Epithelial cell of prostate (primary cell): ENCODE measurements at regions not wholly inside any gene's neighbourhood (a gene's known extent, or its start where the extent isn't known, plus 50 kb on each side); places are given as distances from the start of the nearest gene placed in this dataset.

Experiments used
- DNase-seq: peaks from one replicate; pipeline ENCODE4 v3.0.0-alpha.2; 2011; ENCODE audit warnings: low read depth, low spot score
- H3K27ac ChIP-seq: fragments of 450-650 bp; 2 replicates; pipeline ENCODE4 v1.5.1; 2017; ENCODE audit warnings: mild to moderate bottlenecking

DNA sequence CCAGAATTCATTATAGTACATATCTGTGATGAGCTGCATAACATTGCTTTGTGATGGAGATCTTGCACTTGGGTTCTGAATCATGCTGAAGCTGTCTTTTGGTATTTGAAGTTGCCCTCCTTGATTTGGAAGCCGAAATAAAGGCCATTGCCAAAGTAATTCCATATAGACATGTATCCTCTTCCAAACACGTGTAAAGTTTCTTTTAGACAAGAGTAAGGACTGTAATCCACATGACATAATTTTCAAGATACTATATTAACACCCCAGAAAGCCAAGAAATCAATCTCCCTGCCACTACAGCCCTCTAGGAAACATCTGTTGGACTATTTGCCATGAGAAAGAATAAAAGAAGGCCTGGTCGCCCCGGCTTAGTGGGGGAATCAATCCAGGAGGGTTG lies 754.2 kb downstream of the FGF9 start:
- DNase-seq = no peak
- no peak overlapping the region for H3K27ac ChIP-seq

DNA sequence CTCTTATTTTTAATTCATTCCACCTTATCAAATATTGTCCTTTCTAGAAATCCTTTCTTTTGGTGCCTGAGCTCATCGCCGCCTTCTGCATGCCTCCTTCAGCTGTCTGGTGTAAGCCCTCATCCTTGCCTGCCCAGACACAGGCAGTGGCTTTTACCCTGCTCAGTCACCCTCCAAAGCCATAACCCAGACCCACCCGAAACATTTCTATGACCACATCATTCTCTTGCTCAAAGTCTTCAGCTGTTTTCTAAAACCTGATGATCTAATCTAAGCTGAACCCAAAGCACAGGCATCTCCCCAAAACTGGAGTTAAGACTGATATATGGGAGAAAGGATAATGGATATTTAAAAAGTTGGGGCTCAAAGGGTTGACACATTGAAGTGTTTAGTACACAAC lies 753.7 kb upstream of the SGCG start:
- no peak overlapping the region for H3K27ac ChIP-seq

DNA sequence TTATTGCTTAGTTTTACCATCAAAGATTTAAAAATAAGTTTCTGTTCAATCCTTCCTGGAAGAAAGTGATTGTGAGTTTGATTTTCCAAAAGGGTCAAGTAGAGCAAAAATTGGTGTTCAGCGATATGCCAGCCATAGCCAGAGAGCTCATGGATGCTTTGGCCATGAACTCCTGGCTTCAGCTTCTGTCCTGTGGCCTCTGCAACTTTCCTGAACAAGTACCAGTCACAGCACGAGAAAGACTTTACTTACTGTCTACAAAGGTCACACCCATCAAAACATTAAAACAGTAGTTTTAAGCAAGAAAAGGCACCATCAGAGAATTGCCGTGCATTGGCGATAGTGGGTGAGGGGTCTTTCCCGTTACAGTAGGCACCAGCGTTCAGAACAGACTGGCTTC lies 753.0 kb upstream of the SGCG start:
- H3K27ac ChIP-seq = no peak overlapping the region
- no peak for DNase-seq

More for the DNA sequence above, 753.7 kb upstream of the SGCG start:
- no peak for DNase-seq

DNA sequence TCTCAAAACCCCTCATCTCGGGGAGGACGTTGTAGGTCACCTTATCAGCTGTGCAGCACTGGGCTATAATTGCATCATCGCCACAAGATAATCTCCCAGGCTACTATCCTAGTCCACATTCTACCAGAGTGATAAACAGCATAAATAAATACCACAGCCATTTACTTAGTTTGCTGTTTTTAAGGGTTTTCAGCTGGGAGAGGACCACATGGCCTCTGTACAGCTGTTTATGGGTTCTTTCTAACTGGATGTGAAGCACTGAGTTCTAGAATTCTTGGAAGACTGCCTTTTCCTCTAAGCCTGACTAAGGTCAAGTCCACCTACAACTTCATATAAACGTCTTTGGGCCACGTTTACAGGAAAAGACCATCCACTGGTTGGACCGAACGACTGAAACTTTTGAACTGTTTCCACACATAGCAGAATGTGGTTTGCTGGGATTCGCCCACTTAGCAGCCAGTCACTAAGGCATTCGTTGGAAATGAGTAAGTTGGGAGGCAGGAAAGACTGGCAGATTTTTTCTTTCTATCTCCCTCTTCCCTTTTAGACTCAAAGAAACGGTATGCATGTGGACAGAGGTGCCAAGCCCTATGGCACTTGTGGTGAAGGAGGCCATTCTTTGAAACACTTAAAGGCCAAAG lies 752.5 kb upstream of the SGCG start:
- H3K27ac ChIP-seq = no peak overlapping the region
- no peak for DNase-seq

DNA sequence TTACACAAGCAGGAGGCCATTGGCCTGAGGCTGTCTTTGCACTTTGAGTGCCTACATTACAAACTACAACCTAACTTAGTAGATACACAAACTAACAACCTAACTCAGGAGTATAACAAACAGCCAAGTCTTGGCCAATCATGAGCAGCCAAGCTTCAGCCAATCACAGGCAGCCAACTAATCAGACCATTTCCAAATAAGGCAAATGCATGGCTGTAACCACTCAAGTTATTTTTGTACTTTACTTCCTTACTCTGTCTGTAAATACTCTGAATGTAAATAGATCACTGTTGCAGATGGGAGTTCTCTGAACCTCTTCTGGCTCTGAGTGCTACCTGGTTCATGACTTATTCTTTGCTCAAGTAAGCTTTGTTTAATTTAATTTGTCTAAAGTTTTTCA lies 748.1 kb upstream of the SGCG start:
- H3K27ac ChIP-seq = no peak overlapping the region
- DNase-seq = no peak

DNA sequence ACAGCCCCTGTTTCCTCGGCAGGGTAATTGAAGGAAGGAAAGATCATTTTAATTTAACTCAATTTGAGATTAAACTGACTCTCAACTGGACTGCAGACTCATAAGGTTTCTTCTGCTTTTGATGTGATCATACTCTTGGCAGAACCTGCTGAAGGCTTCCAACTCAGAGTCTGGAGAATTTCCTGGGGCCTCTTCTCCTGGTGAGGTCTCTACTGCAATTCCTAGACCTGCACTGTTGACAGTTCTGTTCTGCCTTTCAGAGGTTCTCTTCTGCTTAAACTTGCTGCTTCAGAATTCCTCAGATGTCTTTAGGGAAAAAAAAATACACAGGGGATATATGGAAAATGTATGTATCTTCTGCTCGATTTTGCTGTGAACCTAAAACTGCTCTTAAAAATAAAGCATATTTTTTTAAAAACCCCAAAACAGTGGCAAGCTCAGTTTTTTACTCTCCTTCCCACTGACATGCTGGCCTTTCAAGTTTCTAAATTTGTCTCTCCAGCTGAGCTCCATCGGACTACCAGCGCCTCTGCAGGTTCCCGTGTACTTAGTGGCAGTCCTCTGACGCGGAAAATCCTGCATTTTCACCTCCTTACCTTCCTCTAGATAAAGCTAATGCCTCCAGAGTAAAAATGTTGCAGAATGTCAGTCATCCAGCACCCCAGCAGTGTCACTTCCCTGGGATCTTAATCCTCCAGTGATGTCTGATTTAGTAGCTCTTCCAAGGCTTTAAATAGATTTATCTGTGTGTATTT lies 733.5 kb upstream of the SGCG start:
- H3K27ac ChIP-seq = no peak overlapping the region
- no peak for DNase-seq

DNA sequence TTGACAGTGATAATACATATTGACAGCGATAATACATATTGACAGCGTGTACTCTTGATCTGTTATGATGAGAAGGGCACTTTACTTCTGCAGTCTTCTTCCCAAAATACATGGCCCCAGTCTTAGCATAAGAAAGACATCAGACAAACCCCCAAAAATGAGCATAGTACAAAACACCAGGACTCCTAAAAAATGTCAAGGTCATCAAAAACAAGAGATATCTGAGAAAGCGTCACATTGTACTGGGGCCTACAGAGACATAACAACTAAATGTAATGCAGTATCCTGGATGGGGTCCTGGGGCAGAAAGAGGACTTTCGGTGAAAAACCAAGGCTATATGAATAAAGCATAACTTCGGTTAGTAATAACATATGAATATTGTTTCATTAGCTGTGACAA lies 731.5 kb upstream of the SGCG start:
- no peak overlapping the region for H3K27ac ChIP-seq
- DNase-seq = no peak

DNA sequence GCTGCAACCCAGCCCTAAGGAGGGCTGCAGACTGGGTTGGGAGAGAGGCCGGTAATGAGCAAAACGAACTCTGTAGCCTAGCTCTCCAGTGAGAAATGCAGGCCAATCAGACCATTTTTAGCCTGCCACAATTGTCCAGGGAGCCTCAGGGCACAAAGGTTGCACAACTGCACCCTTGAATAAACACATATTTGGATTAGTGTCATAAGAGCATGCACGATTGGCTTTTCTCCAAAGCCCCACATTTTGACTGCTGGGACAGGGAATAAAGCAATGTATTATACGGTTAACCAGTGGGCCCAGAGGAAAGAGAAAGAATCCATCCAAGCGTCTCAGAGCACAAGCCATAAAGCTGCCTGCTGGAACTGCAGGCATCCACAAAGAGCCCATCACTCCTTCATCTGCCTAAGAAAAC lies 729.4 kb upstream of the SGCG start:
- DNase-seq = no peak
- H3K27ac ChIP-seq = no peak overlapping the region

DNA sequence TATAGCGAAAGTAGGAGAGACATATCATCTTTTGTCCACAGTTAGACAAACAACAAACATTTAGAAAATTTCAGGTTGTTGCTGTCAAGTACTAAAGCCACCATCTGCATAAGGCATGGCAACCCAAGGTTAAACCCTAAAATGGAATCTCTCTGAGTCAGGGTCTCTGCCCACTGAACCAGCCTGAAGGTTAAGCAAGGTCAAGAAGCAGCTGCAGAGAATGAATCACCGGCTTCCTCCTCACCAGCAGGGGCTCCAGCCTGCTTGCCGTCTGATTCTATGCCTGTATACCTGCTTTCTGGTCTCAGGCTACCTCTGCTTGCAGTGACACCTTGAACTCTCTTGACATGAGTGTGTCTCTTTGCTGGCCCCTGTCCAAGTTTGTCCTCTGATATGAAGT lies 726.2 kb upstream of the SGCG start:
- DNase-seq = no peak
- H3K27ac ChIP-seq = no peak overlapping the region

DNA sequence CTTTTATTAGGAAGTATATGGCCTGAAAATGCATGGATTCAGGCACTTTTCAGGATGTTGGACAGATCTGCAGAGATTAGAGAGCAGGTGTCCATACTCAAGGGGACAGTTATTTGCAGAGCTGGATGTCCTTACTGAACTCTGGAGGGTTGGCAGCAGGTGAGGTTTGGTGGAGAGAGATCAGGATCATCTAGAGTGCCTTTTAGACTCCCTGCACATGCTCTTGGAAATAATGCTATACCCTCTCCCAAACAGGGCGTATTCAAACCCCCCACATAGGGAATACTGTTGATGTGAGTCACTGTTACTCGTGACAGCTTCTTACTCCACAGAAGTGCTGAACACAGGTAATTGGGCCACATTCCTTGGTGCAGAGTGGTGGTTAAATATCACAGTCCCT lies 725.7 kb upstream of the SGCG start:
- no peak for DNase-seq

DNA sequence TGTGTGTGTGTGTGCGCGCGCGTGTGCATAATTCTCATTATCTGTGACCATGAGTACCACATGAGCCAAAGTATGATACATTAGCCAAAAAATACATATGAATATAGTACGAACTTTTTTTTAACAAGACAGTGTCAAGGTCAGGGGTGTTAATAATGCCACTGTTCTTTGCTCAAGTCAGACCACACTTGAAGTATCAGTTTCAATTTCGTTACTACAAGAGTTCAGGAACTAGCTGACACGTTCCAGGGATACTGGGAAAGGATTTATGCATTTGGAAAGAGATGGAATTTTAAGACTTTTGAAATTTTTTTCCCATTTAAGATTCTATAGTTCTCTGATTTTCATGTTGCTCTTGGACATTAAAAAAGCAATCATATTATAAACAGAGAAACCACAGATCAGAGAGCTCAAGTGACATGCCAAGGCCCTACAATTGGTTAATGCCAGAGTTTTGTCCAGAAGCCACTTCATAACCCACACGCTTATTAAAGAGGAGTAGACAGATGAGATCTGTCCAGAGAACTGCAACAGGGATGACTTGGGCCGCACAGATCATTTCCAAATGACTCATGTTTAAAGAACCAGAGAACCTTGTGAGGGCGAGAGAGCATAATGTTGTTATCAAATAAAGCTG lies 718.8 kb upstream of the SGCG start:
- H3K27ac ChIP-seq = no peak overlapping the region

More for the DNA sequence above, 725.7 kb upstream of the SGCG start:
- no peak overlapping the region for H3K27ac ChIP-seq

DNA sequence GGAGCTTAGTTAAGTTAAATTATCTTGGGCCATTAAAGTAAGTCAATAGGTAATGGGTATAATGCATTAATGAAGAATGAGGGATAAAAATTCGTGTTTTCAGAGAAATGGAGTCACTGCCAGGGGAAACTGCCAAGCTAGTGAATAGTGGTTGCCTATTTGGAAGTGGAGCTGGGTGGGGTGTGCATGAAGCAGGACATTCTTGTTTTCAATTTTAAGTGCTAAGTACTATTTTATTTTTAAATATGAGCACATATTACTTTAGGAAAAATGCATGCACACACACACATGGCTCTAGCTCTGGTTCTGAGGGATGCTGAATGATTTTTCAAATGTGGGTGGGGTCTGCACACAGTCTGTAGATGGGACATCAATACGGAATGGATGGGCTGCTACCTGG lies 717.7 kb upstream of the SGCG start:
- H3K27ac ChIP-seq = no peak overlapping the region
- DNase-seq = no peak

More for the DNA sequence above, 718.8 kb upstream of the SGCG start:
- no peak for DNase-seq

DNA sequence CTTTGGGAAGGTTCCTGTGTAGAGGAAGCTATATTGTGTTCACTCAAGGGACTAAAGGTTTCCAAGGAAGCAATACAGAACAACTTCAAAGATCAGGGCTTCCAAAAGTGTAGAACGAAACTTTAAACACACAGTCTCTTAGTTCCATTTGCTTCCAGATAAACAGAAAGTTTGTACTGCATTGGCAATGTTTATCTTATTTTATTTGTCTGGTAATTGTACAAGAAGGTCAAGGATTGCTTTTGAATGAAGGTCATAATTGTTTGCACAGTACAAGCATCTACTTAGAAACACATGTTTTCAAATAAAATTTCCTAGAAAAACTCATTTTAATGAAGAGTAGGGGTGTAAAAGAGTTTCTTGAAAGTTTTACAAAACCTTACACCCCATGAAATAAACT lies 712.7 kb upstream of the SGCG start:
- H3K27ac ChIP-seq = no peak overlapping the region
- no peak for DNase-seq

DNA sequence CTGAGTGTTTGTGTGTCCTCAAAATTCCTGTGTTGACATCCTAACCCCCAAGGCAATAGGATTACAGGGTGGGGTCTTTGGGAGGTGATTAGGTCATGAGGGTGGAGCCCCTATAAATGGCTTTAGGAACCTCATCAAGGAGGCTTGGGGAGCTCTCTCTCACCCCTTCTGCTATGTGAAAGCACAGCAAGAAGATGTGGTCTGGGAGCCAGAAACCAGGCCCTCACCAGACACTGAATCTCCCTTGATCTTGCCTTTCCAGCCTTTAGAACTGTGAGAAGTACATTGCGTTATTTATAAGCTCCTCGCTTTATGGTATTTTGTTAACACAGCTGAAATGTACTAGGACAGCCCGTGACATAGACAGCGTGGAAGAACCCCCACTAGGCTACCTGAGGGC lies 712.0 kb upstream of the SGCG start:
- H3K27ac ChIP-seq = no peak overlapping the region
- DNase-seq = no peak

DNA sequence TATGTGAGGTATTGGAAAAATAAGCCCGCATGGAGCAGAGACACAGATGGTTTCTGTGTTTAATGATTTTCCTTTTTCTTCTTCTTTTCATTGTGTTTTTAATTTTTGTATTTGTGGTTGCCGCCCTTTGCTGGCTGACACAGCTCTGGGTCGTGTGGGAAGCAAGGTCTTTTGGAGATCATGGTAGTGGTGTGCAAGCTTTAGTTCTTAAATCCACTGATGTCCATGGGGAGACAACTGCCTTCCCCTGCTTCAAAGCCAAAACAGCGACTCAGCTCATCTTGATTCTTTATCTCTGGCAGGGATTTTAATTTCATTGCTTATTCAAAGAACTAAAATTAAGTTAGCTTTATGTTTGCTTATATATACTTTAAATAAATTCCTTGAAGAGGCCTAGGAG lies 711.3 kb upstream of the SGCG start:
- no peak overlapping the region for H3K27ac ChIP-seq
- no peak for DNase-seq

DNA sequence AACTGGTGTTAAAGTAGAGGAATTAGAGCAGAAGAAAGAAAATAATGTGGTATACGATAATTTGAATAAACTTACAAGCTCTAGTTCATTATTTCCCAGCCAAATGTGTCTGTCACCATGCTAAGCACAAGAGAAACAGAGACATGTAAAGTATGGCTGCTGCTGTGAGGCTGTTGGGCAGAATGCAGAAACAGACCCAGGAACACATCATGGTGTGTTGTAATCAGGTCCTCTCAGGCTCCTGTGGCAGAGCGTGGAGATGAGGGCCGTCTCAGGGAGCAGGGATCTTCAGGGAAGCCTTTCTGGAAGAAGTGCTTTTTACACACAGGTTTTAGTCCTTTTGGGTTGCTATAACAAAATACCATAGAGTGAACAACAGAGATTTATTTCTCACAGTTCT lies 710.7 kb upstream of the SGCG start:
- DNase-seq = no peak
- H3K27ac ChIP-seq = no peak overlapping the region

DNA sequence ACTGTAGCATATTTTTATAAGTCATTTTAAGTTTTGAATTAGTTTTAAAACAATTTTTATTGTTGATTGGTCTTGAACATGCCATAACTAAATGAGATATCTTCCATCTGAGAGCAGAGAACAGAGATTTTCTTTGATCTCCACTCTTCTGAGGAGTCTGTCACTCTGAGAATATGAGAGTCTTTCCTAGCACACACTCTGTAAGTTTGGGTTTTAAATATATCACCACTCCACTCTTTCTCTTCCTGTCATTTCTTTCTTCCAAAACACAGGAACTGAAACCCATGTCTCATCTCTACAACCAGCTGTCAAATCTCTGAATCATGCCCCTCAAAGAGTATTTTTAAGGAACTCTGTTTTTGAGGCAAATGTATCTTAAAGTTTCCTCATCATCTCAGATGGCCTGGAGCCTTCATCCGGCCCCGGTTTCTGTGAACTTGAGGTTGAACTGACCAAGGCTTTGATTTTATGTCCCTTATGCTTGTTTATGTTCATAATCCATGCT lies 698.2 kb upstream of the SGCG start:
- H3K27ac ChIP-seq = no peak overlapping the region
- no peak for DNase-seq

DNA sequence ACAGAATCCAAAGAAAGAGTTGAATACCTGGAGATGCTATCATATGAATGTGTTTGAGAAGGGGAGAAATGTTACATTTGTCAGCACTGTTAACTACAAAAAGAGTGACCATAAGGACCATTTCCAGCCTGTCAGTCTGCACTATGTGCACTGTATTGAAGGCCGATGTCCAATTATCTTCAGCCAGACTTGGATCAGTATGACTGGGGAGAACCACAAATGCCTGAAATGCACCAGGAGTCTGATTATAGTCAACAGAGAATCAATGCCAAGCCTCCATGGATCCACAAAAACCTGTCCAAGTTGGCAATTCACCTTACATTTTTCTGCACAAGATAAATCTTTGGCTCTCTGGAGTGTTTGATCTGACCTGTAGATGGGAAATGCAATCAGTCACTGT lies 697.5 kb upstream of the SGCG start:
- DNase-seq = no peak
- H3K27ac ChIP-seq = no peak overlapping the region

DNA sequence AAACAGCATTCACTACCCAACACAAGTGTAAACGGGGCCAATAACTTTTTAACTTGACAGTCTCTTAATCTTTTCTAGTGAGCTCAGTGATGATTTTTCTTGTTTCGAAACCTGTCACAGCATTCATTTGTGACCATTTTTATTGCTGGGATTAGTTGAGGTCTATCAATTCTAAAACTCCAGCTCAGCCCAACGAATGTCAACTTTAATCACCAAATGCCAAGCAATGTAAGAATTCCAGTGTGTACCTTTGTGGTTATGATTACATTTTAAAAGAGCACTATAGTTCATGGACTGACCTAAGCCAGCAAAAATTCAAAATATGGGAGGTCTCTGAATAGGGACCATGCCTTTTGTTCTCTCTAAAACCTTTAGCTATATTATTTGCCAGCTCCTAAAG lies 694.3 kb upstream of the SGCG start:
- no peak overlapping the region for H3K27ac ChIP-seq
- DNase-seq = no peak

DNA sequence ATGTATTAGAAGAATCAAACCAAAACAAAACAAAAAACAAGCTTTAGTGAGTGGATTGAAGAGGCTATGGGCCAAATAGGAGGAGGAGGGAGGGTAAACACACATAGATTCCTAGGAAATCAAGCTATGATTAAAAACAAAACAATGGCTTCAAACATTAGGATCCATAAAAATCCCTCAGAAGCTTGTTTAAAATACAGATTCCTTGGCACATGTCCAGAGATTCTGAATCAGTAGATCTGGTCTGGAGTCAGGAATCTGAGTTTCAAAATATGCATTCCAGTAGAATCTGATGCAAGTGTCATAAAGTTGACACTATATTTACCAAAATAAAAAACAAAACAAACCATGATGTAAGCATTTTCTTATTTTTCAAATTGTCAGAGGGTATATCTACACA lies 692.8 kb upstream of the SGCG start:
- H3K27ac ChIP-seq = no peak overlapping the region
- no peak for DNase-seq

DNA sequence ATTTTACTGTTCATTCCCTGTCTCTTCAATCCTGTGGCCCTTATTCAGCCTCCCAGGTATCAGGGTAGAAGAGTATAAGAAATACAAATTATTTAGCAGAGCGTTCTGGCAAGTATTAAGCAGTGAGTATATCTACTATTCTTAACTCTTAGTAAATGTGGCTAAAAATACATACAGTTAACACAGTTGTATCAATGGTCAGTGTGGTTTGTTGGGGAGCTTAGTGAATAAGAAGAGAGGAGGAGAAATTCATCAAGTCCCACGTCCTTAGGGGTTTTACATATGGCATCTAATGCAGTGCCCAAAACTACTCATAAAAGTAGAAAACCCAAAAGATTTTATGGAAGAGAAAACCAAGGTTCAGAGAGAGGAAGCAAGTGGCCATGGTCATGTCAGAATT lies 691.0 kb upstream of the SGCG start:
- no peak overlapping the region for H3K27ac ChIP-seq
- DNase-seq = no peak

DNA sequence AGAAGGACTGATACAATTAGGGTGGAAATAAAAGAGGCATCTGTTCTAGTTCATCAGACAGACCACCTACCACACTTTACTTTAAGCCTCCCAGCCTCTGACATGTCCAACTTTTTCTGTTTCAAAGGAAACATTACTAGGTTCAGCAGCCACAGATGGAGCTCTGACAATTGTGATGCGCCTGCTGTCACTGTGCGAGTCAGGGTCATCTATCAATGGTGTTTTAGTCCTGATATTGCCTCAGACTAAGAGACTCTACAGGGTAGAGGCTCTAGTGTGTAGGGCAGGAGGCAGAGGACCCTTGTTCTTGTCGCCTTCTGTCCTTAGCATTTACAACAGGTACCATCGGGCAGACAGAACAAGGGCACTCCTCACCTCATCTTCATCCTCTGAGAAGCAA lies 685.0 kb upstream of the SGCG start:
- H3K27ac ChIP-seq = no peak overlapping the region
- no peak for DNase-seq
